KMS-11 (cell line): ENCODE measurements at regions not wholly inside any gene's neighbourhood (a gene's known extent, or its start where the extent isn't known, plus 50 kb on each side); places are given as distances from the start of the nearest gene placed in this dataset.

Experiments used
- H2AFZ ChIP-seq: fragments of 200-600 bp; sonication (generic); 2 replicates; pipeline ENCODE4 v1.6.1; 2016; ENCODE audit warnings: antibody characterized with exemption, mixed run types, low read depth
- H3K27ac ChIP-seq: fragments of 200-600 bp; sonication (generic); 2 replicates; pipeline ENCODE4 v1.6.1; 2016; ENCODE audit warnings: mild to moderate bottlenecking, mixed run types
- H3K27me3 ChIP-seq: fragments of 200-600 bp; sonication (generic); 2 replicates; pipeline ENCODE4 v1.6.1; 2017; ENCODE audit warnings: mild to moderate bottlenecking, low read depth, mixed run types, moderate library complexity; ENCODE audit not compliant: insufficient read depth
- H3K36me3 ChIP-seq: fragments of 200-600 bp; sonication (generic); 2 replicates; pipeline ENCODE4 v1.6.1; 2017; ENCODE audit warnings: mild to moderate bottlenecking, mixed run types; ENCODE audit not compliant: insufficient read depth
- H3K4me1 ChIP-seq: fragments of 200-600 bp; sonication (generic); 2 replicates; pipeline ENCODE4 v1.6.1; 2016; ENCODE audit warnings: mild to moderate bottlenecking, low read depth, mixed run types; ENCODE audit not compliant: poor library complexity, severe bottlenecking
- H3K4me2 ChIP-seq: fragments of 200-600 bp; sonication (generic); 2 replicates; pipeline ENCODE4 v1.7.0; 2016; ENCODE audit warnings: mild to moderate bottlenecking, mixed run types
- H3K4me3 ChIP-seq: fragments of 200-600 bp; sonication (generic); IDR thresholded peaks from 2 replicates; pipeline ENCODE4 v1.6.1; 2017; ENCODE audit warnings: low read depth, low read length, mixed read lengths; ENCODE audit not compliant: insufficient read depth
- H3K79me2 ChIP-seq: fragments of 200-600 bp; sonication (generic); 2 replicates; pipeline ENCODE4 v1.6.1; 2016; ENCODE audit warnings: low read depth, mixed run types; ENCODE audit not compliant: insufficient read depth
- H3K9ac ChIP-seq: fragments of 200-600 bp; sonication (generic); 2 replicates; pipeline ENCODE4 v1.6.1; 2016; ENCODE audit warnings: mild to moderate bottlenecking, mixed run types
- H4K20me1 ChIP-seq: fragments of 200-600 bp; sonication (generic); 2 replicates; pipeline ENCODE4 v1.6.1; 2016; ENCODE audit warnings: mild to moderate bottlenecking, mixed run types; ENCODE audit not compliant: insufficient read depth
- TF ChIP-seq, protein P1 (sequence below): fragments of 200-600 bp; sonication (generic); conservative IDR thresholded peaks from 2 replicates; pipeline ENCODE4 v1.6.1; 2017; ENCODE audit warnings: low read depth, mild to moderate bottlenecking, antibody characterized with exemption, low read length, moderate library complexity, mixed read lengths

DNA sequence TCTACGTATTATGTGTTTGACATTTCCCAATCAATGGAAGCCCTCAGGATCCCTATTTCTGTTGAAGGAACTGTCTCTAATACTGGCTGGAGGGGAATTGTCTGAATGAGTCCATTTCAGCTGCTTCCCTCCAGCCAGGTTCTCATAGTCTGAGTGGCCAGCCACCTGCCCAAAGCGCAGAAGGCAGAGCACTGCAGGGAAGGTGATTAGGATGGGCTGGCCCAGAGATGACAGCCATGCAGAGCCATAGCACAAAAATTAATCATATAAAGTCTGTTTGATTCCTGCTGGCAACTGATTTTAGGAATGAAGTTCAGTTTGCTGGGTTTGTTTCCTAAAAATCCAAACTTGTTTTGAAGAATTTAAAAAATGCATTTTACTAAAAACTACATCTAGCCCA lies 327.1 kb downstream of the ETAA1 start:
- Histone ChIP-seq H3K9ac (no peak overlapping the region), H2AFZ (no peak overlapping the region)
- TF ChIP-seq, protein P1, sequence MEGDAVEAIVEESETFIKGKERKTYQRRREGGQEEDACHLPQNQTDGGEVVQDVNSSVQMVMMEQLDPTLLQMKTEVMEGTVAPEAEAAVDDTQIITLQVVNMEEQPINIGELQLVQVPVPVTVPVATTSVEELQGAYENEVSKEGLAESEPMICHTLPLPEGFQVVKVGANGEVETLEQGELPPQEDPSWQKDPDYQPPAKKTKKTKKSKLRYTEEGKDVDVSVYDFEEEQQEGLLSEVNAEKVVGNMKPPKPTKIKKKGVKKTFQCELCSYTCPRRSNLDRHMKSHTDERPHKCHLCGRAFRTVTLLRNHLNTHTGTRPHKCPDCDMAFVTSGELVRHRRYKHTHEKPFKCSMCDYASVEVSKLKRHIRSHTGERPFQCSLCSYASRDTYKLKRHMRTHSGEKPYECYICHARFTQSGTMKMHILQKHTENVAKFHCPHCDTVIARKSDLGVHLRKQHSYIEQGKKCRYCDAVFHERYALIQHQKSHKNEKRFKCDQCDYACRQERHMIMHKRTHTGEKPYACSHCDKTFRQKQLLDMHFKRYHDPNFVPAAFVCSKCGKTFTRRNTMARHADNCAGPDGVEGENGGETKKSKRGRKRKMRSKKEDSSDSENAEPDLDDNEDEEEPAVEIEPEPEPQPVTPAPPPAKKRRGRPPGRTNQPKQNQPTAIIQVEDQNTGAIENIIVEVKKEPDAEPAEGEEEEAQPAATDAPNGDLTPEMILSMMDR = no peak

DNA sequence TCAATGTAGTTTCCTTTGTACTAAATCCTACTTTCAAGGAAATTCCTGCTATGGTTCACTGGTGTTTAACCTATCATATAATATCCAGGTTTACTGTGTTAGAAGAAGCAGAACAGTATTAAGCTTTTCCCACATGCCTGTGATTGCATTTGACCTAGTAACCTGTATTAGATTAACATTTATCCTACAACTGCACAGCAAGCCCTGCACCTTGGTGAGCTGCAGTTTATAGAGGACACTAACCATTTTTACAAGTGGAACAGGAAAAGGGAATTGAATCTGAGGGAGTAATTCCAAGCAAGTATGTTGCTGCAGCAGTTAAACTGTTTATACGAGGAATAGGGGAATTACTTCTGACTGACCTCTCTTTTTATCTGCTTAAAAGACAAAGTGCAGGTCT lies 328.6 kb downstream of the ETAA1 start:
- Histone ChIP-seq H4K20me1 (no peaks in the 10 kb centered on the region), H3K27me3 (no peaks in the 10 kb centered on the region), H3K36me3 (no peaks in the 10 kb centered on the region), H3K27ac (no peak overlapping the region), H3K79me2 (no peaks in the 10 kb centered on the region), H2AFZ (no peak overlapping the region), H3K4me2 (no peak overlapping the region), H3K4me1 (no peaks in the 10 kb centered on the region), H3K4me3 (no peak overlapping the region), H3K9ac (no peak overlapping the region)
- TF ChIP-seq, protein P1 = no peak

More for the DNA sequence above, 327.1 kb downstream of the ETAA1 start:
- Histone ChIP-seq H3K79me2 (no peaks in the 10 kb centered on the region), H3K27ac (no peak overlapping the region), H3K4me3 (no peak overlapping the region), H3K4me1 (no peaks in the 10 kb centered on the region), H3K36me3 (no peaks in the 10 kb centered on the region), H3K4me2 (no peak overlapping the region), H4K20me1 (no peaks in the 10 kb centered on the region), H3K27me3 (no peaks in the 10 kb centered on the region)

DNA sequence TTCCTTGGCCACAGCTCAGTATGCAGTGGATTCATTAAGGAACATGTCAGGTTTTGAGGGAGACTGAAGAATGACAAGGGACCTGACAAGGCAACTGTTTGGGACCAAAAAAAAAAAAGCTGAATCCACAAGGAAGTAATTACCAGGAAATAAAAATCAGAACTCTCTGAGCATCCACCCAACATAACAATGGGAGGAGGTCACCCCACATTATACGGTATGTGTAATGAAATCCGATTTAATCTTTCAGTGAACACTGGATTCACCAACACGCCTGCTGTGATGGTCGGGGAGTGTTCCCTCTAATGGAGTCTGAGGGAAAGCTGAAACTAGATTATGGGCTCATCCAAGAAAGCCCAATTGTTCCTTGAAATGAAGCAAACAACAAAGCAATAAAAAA lies 329.3 kb downstream of the ETAA1 start:
- Histone ChIP-seq H3K4me1 (no peaks in the 10 kb centered on the region), H3K4me3 (no peak overlapping the region), H3K79me2 (no peaks in the 10 kb centered on the region), H3K27ac (no peak overlapping the region), H3K27me3 (no peaks in the 10 kb centered on the region), H4K20me1 (no peaks in the 10 kb centered on the region), H3K36me3 (no peaks in the 10 kb centered on the region), H2AFZ (no peak overlapping the region), H3K9ac (no peak overlapping the region), H3K4me2 (no peak overlapping the region)
- TF ChIP-seq, protein P1 = no peak

DNA sequence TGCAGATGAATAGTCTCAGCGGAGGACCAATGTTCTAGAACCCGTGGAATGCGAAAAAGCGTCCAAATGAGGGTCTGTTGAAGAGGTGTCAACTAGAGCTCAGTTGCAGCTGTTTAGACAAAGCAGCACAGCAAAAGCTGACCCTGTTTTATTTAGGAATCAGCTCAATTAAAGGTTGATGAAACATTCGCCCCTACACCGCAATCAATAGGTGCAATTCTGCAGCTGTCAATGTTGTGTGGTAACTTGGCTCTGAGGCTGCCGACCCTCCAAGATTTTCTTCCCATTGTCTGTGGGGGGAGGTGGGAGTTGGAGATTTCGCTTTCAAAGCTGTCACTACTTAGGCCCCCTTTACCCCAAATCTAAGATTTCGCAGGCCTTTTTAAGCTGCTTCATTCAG lies 330.0 kb downstream of the ETAA1 start:
- no peak overlapping the region for H2AFZ ChIP-seq
- H3K4me1 ChIP-seq = no peaks in the 10 kb centered on the region
- no peak overlapping the region for H3K27ac ChIP-seq
- no peak overlapping the region for H3K4me2 ChIP-seq
- H4K20me1 ChIP-seq = no peaks in the 10 kb centered on the region
- TF ChIP-seq, protein P1 = no peak
- H3K4me3 ChIP-seq = no peak overlapping the region
- H3K27me3 ChIP-seq = no peaks in the 10 kb centered on the region
- H3K36me3 ChIP-seq = no peaks in the 10 kb centered on the region
- H3K9ac ChIP-seq = no peak overlapping the region
- no peaks in the 10 kb centered on the region for H3K79me2 ChIP-seq

DNA sequence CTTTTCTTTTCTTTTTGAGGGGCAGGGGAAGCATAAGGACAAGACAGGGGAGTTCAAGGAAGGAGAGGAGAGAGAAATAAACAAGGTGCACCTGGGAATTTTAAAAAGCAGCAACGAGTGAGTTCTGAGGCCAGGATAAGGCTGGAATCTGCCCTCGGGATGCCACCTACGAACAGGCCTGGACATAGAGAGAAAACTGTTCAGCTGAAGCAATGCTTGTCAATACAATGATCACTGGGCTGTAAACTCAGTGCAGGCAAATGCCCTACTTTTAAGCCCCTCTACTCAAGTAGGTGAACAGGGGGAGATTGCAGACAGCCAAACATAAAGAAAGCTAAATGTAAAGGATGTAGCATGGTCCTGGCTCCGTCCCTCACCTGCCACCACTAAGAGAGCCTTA lies 330.5 kb downstream of the ETAA1 start:
- Histone ChIP-seq H3K9ac (no peak overlapping the region), H3K27me3 (no peaks in the 10 kb centered on the region), H3K36me3 (no peaks in the 10 kb centered on the region), H4K20me1 (no peaks in the 10 kb centered on the region), H3K4me2 (no peak overlapping the region), H2AFZ (no peak overlapping the region), H3K4me3 (no peak overlapping the region), H3K79me2 (no peaks in the 10 kb centered on the region), H3K27ac (no peak overlapping the region), H3K4me1 (no peaks in the 10 kb centered on the region)
- TF ChIP-seq, protein P1 = no peak
